Endothelial cell of umbilical vein (primary cell): ENCODE measurements at regions not wholly inside any gene's neighbourhood (a gene's known extent, or its start where the extent isn't known, plus 50 kb on each side); places are given as distances from the start of the nearest gene placed in this dataset.

ENCODE experiments used
- BruUV-seq: library from RNA; stranded (reverse); fragments of 400-500 nt; replicated peaks from 2 replicates; lab custom pipeline; 2021; lab: Mats Ljungman, UMichigan
- CTCF ChIA-PET: fragments of 300-600, 350-600 bp; sonication (Branson Sonifier 250); formaldehyde crosslinking; loops from one replicate; lab custom pipeline; 2021; ENCODE audit warnings: antibody characterized with exemption, inconsistent platforms; lab: Charles Lee
- POLR2A ChIA-PET: fragments of 300-600, 350-600 bp; sonication (Branson Sonifier 250); formaldehyde crosslinking; loops from one replicate; lab custom pipeline; 2021; ENCODE audit warnings: antibody characterized with exemption, inconsistent platforms; lab: Charles Lee
- DNase-seq: peaks from one replicate; pipeline ENCODE4 v3.0.0-alpha.2; 2011; ENCODE audit warnings: low read depth, low spot score
- FAIRE-seq: peaks from 2 replicates; lab custom pipeline; 2011; peaks lifted over from hg19 to GRCh38; lab: Jason Lieb, UNC
- H2AFZ ChIP-seq: 2 replicates; pipeline ENCODE4 v1.6.0; 2012; ENCODE audit warnings: low read depth, low read length, control low read depth, inconsistent platforms
- H3K27ac ChIP-seq: 2 replicates; pipeline ENCODE4 v1.5.1; 2011; ENCODE audit warnings: low read depth, mild to moderate bottlenecking, control low read depth, low read length, moderate library complexity; ENCODE audit not compliant: insufficient read depth
- H3K27me3 ChIP-seq, 2 experiments: 2 replicates each; pipeline versions ENCODE4 v1.6.0 to v1.6.1; 2011; ENCODE audit warnings: low read length in 2 of 2, mixed read lengths in 1 of 2; ENCODE audit not compliant: control insufficient read depth in 2 of 2, insufficient read depth in 2 of 2
- H3K36me3 ChIP-seq, 2 experiments: 2 replicates in 1 of 2; 3 replicates in 1 of 2; pipeline ENCODE4 v1.5.1; 2011; ENCODE audit warnings: low read length in 2 of 2, mild to moderate bottlenecking in 1 of 2, moderate library complexity in 1 of 2; ENCODE audit not compliant: control insufficient read depth in 2 of 2, insufficient read depth in 2 of 2; ENCODE audit errors: extremely low read depth in 1 of 2
- H3K4me1 ChIP-seq: 3 replicates; pipeline ENCODE4 v1.5.1; 2011; ENCODE audit warnings: mild to moderate bottlenecking, low read length; ENCODE audit not compliant: control insufficient read depth, insufficient read depth; ENCODE audit errors: extremely low read depth
- H3K4me2 ChIP-seq: 2 replicates; pipeline ENCODE4 v1.6.1; 2011; ENCODE audit warnings: low read length, control low read depth, mixed read lengths; ENCODE audit not compliant: insufficient read depth
- H3K4me3 ChIP-seq, 3 experiments: fragments of 200-600 bp in 1 of 3; sonication (generic), shearing (Covaris generic) in 1 of 3; replicated peaks in 1 of 3; 2 replicates each; pipeline ENCODE4 v1.5.1; 2011 to 2016; ENCODE audit warnings: control low read depth in 3 of 3, low read length in 3 of 3, mild to moderate bottlenecking in 2 of 3, inconsistent platforms in 1 of 3, low read depth in 1 of 3, moderate library complexity in 1 of 3; ENCODE audit not compliant: insufficient read depth in 1 of 3
- H3K79me2 ChIP-seq: 2 replicates; pipeline ENCODE4 v1.6.0; 2012; ENCODE audit warnings: low read length, inconsistent platforms; ENCODE audit not compliant: control insufficient read depth, insufficient read depth
- H3K9ac ChIP-seq: replicated peaks from 2 replicates; pipeline ENCODE3; 2011; ENCODE audit warnings: low read length, control low read depth; ENCODE audit not compliant: insufficient read depth; ENCODE audit errors: extremely low read depth
- H3K9me1 ChIP-seq: replicated peaks from 3 replicates; pipeline ENCODE4 v1.6.0; 2011; ENCODE audit warnings: mild to moderate bottlenecking, low read length; ENCODE audit not compliant: control insufficient read depth, insufficient read depth; ENCODE audit errors: extremely low read depth
- H3K9me3 ChIP-seq: replicated peaks from 2 replicates; pipeline ENCODE4 v1.5.1; 2012; ENCODE audit warnings: low read length, inconsistent platforms; ENCODE audit not compliant: control insufficient read depth, insufficient read depth
- H4K20me1 ChIP-seq: replicated peaks from 2 replicates; pipeline ENCODE3; 2011; ENCODE audit warnings: mild to moderate bottlenecking, low read length; ENCODE audit not compliant: control insufficient read depth, insufficient read depth; ENCODE audit errors: extremely low read depth
- CTCF ChIP-seq, 2 donors: IDR thresholded peaks; 1 replicate in 1 of 2; 2 replicates in 1 of 2; pipeline ENCODE4 v1.5.1; 2011; ENCODE audit warnings: low read length in 2 of 2, mild to moderate bottlenecking in 2 of 2, moderate library complexity in 2 of 2, control low read depth in 1 of 2, inconsistent platforms in 1 of 2, low read depth in 1 of 2; ENCODE audit not compliant: insufficient read depth in 1 of 2; ENCODE audit errors: extremely low read depth in 1 of 2
- FOS ChIP-seq: IDR thresholded peaks from 2 replicates; pipeline ENCODE4 v1.6.1; 2011; ENCODE audit warnings: mild to moderate bottlenecking, low read length, moderate library complexity, borderline replicate concordance; ENCODE audit not compliant: insufficient read depth
- GATA2 ChIP-seq: IDR thresholded peaks from 2 replicates; pipeline ENCODE4 v1.7.0; 2011; ENCODE audit warnings: low read depth, mild to moderate bottlenecking, moderate library complexity, mixed read lengths, low read length; ENCODE audit not compliant: insufficient read length, insufficient read depth
- MAX ChIP-seq: IDR thresholded peaks from 2 replicates; pipeline ENCODE4 v1.6.1; 2011; ENCODE audit not compliant: insufficient read depth, insufficient read length
- POLR2AphosphoS5 ChIP-seq: IDR thresholded peaks from 2 replicates; pipeline ENCODE4 v1.6.1; 2012; ENCODE audit warnings: low read depth, mild to moderate bottlenecking, control low read depth, low read length, moderate library complexity; ENCODE audit not compliant: insufficient read depth
- dilution Hi-C: fragments of 300-500 bp; cut with MboI; formaldehyde crosslinking; loops from one replicate; pipeline ENCODE4 v1.15.0; 2019; ENCODE audit warnings: low sequenced_read_pairs; ENCODE audit not compliant: extremely low pct_ligation_motif_present
- intact Hi-C: fragments of 100-400 bp; cut with micrococcal nuclease; formaldehyde crosslinking; loops from one replicate; pipeline ENCODE4 v1.10.0; 2022

GRCh38 chr7:159250471-159250870 lies 105.8 kb upstream of the VIPR2 start:
- TF ChIP-seq CTCF (IDR thresholded peaks at IDR 0.05; ENCODE audit: extremely low read depth in 1 of 2, insufficient read depth in 1 of 2, low read depth in 1 of 2, low read length in 2 of 2) = no peak
- TF ChIP-seq MAX = no peak
- Histone ChIP-seq H2AFZ (no peak overlapping the region), H3K4me3 (no peak overlapping the region), H3K4me1 (no peaks in the 10 kb centered on the region), H3K79me2 (no peaks in the 10 kb centered on the region), H3K9me3 (peaks cover 2% of the 10 kb centered on the region), H3K27me3 (no peaks in the 10 kb centered on the region), H3K4me2 (no peak overlapping the region), H3K36me3 (no peaks in the 10 kb centered on the region), H4K20me1 (no peaks in the 10 kb centered on the region), H3K27ac (no peak overlapping the region), H3K9me1 (no peaks in the 10 kb centered on the region), H3K9ac (no peak overlapping the region)
- ChIA-PET POLR2A (no interaction called here), CTCF (interaction anchor here (0.6 kb wide), 1 partner anchor 38 kb away, joined by 3 read pairs; no protein-coding TSS in a partner anchor)
- no peak for FAIRE-seq
- BruUV-seq = no TSS peak
- dilution Hi-C loops (no loop called here), intact Hi-C loops (no loop called here)
- no peak for DNase-seq

- ChIA-PET POLR2A (no interaction called here), CTCF (no interaction called here)
- no peaks in the 10 kb centered on the region for H3K79me2 ChIP-seq
- H3K4me1 ChIP-seq = no peaks in the 10 kb centered on the region
- no peak for TF ChIP-seq POLR2AphosphoS5
- TF ChIP-seq GATA2 = no peak
- no peak for TF ChIP-seq FOS
- no peaks in the 10 kb centered on the region for H4K20me1 ChIP-seq
- no peak overlapping the region for H3K4me3 ChIP-seq
- H2AFZ ChIP-seq = no peak overlapping the region
- DNase-seq = no peak
- no peak overlapping the region for H3K9ac ChIP-seq
- peaks cover 2% of the 10 kb centered on the region for H3K9me3 ChIP-seq
- intact Hi-C loops = no loop called here
- H3K4me2 ChIP-seq = no peak overlapping the region
- FAIRE-seq = no peak
- H3K9me1 ChIP-seq = no peaks in the 10 kb centered on the region
- no peak overlapping the region for H3K27ac ChIP-seq
- BruUV-seq = no TSS peak
- dilution Hi-C loops = no loop called here
- no peaks in the 10 kb centered on the region for H3K36me3 ChIP-seq
- no peaks in the 10 kb centered on the region for H3K27me3 ChIP-seq
Observed at GRCh38 chr7:159249671-159250070, 105.0 kb upstream of the VIPR2 start.
